HEK293 (cell line): ENCODE measurements at regions not wholly inside any gene's neighbourhood (a gene's known extent, or its start where the extent isn't known, plus 50 kb on each side); places are given as distances from the start of the nearest gene placed in this dataset.

ENCODE experiments used
- KLF9 ChIP-seq: fragments of 450-650 bp; formaldehyde crosslinking; IDR thresholded peaks from 2 replicates; pipeline ENCODE4 v1.5.1; 2016; ENCODE audit warnings: missing biosample characterization, missing genetic modification characterization, low read depth
- ZNF274 ChIP-seq, 2 experiments: fragments of 200-500 bp in 1 of 2; fragments of 450-650 bp in 1 of 2; sonication (Bioruptor generic) in 1 of 2; formaldehyde crosslinking in 1 of 2; IDR thresholded peaks; 2 replicates each; pipeline versions ENCODE4 v1.5.1 to v1.6.1; 2014 to 2016; ENCODE audit warnings: borderline replicate concordance in 1 of 2, inconsistent platforms in 1 of 2, low read length in 1 of 2, missing biosample characterization in 1 of 2, missing genetic modification characterization in 1 of 2
- TF ChIP-seq, protein P1 (sequence below): fragments of 450-650 bp; formaldehyde crosslinking; IDR thresholded peaks from 2 replicates; pipeline ENCODE4 v1.5.1; 2016; ENCODE audit warnings: missing biosample characterization, missing genetic modification characterization

DNA sequence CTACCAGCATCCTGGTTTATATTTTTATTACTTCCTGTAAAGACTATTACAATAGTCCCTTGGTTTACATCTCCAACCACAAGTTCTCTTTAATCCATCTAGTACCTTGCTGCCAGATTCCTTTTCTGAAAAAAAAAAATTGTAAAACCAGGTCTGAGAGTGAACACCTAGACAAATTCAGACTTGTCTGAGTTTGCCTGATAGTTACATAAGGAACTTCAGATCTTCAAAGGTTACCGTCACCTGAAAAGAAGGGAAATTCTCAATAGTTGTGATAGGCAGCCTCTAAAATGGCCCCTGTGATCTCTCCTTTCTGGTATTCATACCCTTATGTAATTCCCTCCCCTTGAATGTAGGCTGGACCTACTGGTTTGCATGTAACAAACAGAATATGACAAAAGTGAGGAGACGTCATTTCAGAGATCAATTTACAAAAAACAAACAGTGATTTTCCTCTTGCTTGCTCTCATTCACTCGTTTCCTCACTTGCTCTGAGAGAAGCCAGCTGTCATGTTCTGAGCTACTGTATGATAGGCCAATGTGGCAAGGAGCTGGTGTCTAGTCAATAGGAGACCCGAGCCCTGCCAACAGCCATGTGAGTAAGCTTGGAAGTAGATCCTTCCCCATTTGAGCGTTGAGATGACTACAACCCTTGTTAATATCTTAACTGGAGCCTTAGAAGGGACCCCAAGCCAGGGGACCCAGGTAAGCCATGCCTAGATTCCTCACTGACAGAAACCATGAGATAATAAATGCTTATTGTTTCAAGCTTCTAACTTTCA is 110.9 kb upstream of the LSM8 start:
- TF ChIP-seq KLF9 (tag by site-specific recombination) (no peak), ZNF274 (IDR thresholded peaks at IDR 0.05; ENCODE audit: low read length) (no peak), ZNF274 (tag by site-specific recombination; IDR thresholded peaks at IDR 0.05; ENCODE audit: borderline replicate concordance) (no peak)
- TF ChIP-seq, protein P1, sequence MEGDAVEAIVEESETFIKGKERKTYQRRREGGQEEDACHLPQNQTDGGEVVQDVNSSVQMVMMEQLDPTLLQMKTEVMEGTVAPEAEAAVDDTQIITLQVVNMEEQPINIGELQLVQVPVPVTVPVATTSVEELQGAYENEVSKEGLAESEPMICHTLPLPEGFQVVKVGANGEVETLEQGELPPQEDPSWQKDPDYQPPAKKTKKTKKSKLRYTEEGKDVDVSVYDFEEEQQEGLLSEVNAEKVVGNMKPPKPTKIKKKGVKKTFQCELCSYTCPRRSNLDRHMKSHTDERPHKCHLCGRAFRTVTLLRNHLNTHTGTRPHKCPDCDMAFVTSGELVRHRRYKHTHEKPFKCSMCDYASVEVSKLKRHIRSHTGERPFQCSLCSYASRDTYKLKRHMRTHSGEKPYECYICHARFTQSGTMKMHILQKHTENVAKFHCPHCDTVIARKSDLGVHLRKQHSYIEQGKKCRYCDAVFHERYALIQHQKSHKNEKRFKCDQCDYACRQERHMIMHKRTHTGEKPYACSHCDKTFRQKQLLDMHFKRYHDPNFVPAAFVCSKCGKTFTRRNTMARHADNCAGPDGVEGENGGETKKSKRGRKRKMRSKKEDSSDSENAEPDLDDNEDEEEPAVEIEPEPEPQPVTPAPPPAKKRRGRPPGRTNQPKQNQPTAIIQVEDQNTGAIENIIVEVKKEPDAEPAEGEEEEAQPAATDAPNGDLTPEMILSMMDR (tag by site-specific recombination): no peak
